Activated CD4-positive, alpha-beta T cell treated with anti-CD3 and anti-CD28 coated beads, Interleukin-2, amount 10 ng/mL, durations not matched to agents 7 days and 5 days (primary cell): ENCODE measurements at regions not wholly inside any gene's neighbourhood (a gene's known extent, or its start where the extent isn't known, plus 50 kb on each side); places are given as distances from the start of the nearest gene placed in this dataset.
"Not testable (repeated sequence)": the region's sequence is repeated elsewhere in the genome, so short reads cannot be mapped to it uniquely, and the experiment has no call there.

Source experiments
- CTCF ChIA-PET: fragments of 350-600 bp; sonication (Branson Sonifier 250); formaldehyde crosslinking; loops from one replicate; lab custom pipeline; 2021; ENCODE audit warnings: antibody characterized with exemption; lab: Charles Lee
- POLR2A ChIA-PET: fragments of 350-600 bp; sonication (Branson Sonifier 250); formaldehyde crosslinking; loops from one replicate; lab custom pipeline; 2021; ENCODE audit warnings: antibody characterized with exemption; lab: Charles Lee
- DNase-seq: peaks from one replicate; pipeline ENCODE4 v3.0.0-alpha.2; 2020
- H3K27ac Mint-ChIP-seq: one replicate; pipeline ENCODE4 v1.8.0; 2021; ENCODE audit warnings: mild to moderate bottlenecking, moderate library complexity, mixed read lengths
- H3K27me3 Mint-ChIP-seq: one replicate; pipeline ENCODE4 v1.8.0; 2021; ENCODE audit warnings: mixed read lengths
- H3K36me3 Mint-ChIP-seq: one replicate; pipeline ENCODE4 v1.8.0; 2021; ENCODE audit warnings: low read depth, mixed read lengths
- H3K4me1 Mint-ChIP-seq: one replicate; pipeline ENCODE4 v1.8.0; 2021; ENCODE audit warnings: mixed read lengths
- H3K4me3 Mint-ChIP-seq: one replicate; pipeline ENCODE4 v1.8.0; 2021; ENCODE audit warnings: mild to moderate bottlenecking, moderate library complexity, mixed read lengths
- H3K9me3 Mint-ChIP-seq: one replicate; pipeline ENCODE4 v1.8.0; 2021; ENCODE audit warnings: mixed read lengths

GRCh38 chr2:240259924-240260529, 119.6 kb upstream of the OTOS start:
- POLR2A ChIA-PET, result no interaction called here
- CTCF ChIA-PET, result no interaction called here

GRCh38 chr2:240260664-240261063, 120.2 kb upstream of the OTOS start:
- CTCF ChIA-PET, result no interaction called here

More at GRCh38 chr2:240259924-240260529, 119.6 kb upstream of the OTOS start:
- H3K4me1 Mint-ChIP-seq, result no peaks in the 10 kb centered on the region
- no peak overlapping the region for H3K4me3 Mint-ChIP-seq
- peaks cover 4% of the 10 kb centered on the region for H3K27me3 Mint-ChIP-seq
- no peaks in the 10 kb centered on the region for H3K36me3 Mint-ChIP-seq
- DNase-seq, result no peak
- no peak overlapping the region for H3K27ac Mint-ChIP-seq
- H3K9me3 Mint-ChIP-seq, result peaks cover 12% of the 10 kb centered on the region

GRCh38 chr2:240262578-240262977, 122.1 kb upstream of the OTOS start:
- POLR2A ChIA-PET, H3K4me1 Mint-ChIP-seq, CTCF ChIA-PET, DNase-seq, H3K4me3 Mint-ChIP-seq, H3K36me3 Mint-ChIP-seq, H3K27ac Mint-ChIP-seq: not testable (repeated sequence)
- H3K27me3 Mint-ChIP-seq, result peaks cover 14% of the 10 kb centered on the region
- peaks cover 12% of the 10 kb centered on the region for H3K9me3 Mint-ChIP-seq

More at GRCh38 chr2:240260664-240261063, 120.2 kb upstream of the OTOS start:
- Mint-ChIP-seq H3K4me3 (no peak overlapping the region), H3K27me3 (peaks cover 8% of the 10 kb centered on the region), H3K27ac (no peak overlapping the region), H3K4me1 (no peaks in the 10 kb centered on the region), H3K9me3 (peaks cover 12% of the 10 kb centered on the region), H3K36me3 (no peaks in the 10 kb centered on the region)
- POLR2A ChIA-PET, result no interaction called here
- no peak for DNase-seq

GRCh38 chr2:240269380-240269779, 128.9 kb upstream of the OTOS start:
- Mint-ChIP-seq H3K27ac (no peak overlapping the region), H3K4me1 (no peaks in the 10 kb centered on the region), H3K36me3 (no peaks in the 10 kb centered on the region), H3K4me3 (no peak overlapping the region), H3K27me3 (peaks cover 34% of the 10 kb centered on the region), H3K9me3 (peaks cover 14% of the 10 kb centered on the region)
- POLR2A ChIA-PET, result interaction anchor here (0.6 kb wide), 1 partner anchor 175 kb away, joined by 3 read pairs; no protein-coding TSS in a partner anchor
- no peak for DNase-seq
- CTCF ChIA-PET, result no interaction called here

GRCh38 chr2:240269886-240270285, 129.4 kb upstream of the OTOS start:
- H3K27me3 Mint-ChIP-seq, result peaks cover 33% of the 10 kb centered on the region
- no peaks in the 10 kb centered on the region for H3K4me1 Mint-ChIP-seq
- DNase-seq, result no peak
- no peaks in the 10 kb centered on the region for H3K36me3 Mint-ChIP-seq
- CTCF ChIA-PET, result no interaction called here
- POLR2A ChIA-PET, result interaction anchor here (0.6 kb wide), 1 partner anchor 175 kb away, joined by 3 read pairs; no protein-coding TSS in a partner anchor
- H3K9me3 Mint-ChIP-seq, result peaks cover 14% of the 10 kb centered on the region
- no peak overlapping the region for H3K4me3 Mint-ChIP-seq
- no peak overlapping the region for H3K27ac Mint-ChIP-seq

GRCh38 chr2:240271716-240272341, 131.4 kb upstream of the OTOS start:
- POLR2A ChIA-PET, result no interaction called here
- no peak overlapping the region for H3K4me3 Mint-ChIP-seq

GRCh38 chr2:240275386-240275785, 134.9 kb upstream of the OTOS start:
- DNase-seq, result no peak
- ChIA-PET CTCF (no interaction called here), POLR2A (no interaction called here)
- no peak overlapping the region for H3K27ac Mint-ChIP-seq
- H3K9me3 Mint-ChIP-seq, result peaks cover 14% of the 10 kb centered on the region
- no peak overlapping the region for H3K4me3 Mint-ChIP-seq
- H3K36me3 Mint-ChIP-seq, result no peaks in the 10 kb centered on the region
- peaks cover 41% of the 10 kb centered on the region for H3K27me3 Mint-ChIP-seq
- H3K4me1 Mint-ChIP-seq, result no peaks in the 10 kb centered on the region

More at GRCh38 chr2:240271716-240272341, 131.4 kb upstream of the OTOS start:
- peaks cover 14% of the 10 kb centered on the region for H3K9me3 Mint-ChIP-seq
- H3K27me3 Mint-ChIP-seq, result peaks cover 33% of the 10 kb centered on the region
- H3K27ac Mint-ChIP-seq, result no peak overlapping the region
- H3K36me3 Mint-ChIP-seq, result no peaks in the 10 kb centered on the region
- CTCF ChIA-PET, result no interaction called here
- H3K4me1 Mint-ChIP-seq, result no peaks in the 10 kb centered on the region
- DNase-seq, result no peak

- H3K36me3 Mint-ChIP-seq, result no peaks in the 10 kb centered on the region
- peaks cover 51% of the 10 kb centered on the region for H3K27me3 Mint-ChIP-seq
- peaks cover 8% of the 10 kb centered on the region for H3K9me3 Mint-ChIP-seq
- ChIA-PET POLR2A (no interaction called here), CTCF (no interaction called here)
- no peaks in the 10 kb centered on the region for H3K4me1 Mint-ChIP-seq
- H3K4me3 Mint-ChIP-seq, result no peak overlapping the region
- no peak overlapping the region for H3K27ac Mint-ChIP-seq
- DNase-seq, result no peak
These were observed 136.8 kb upstream of the OTOS start for GRCh38 chr2:240277073-240277806.

- Mint-ChIP-seq H3K9me3 (peaks cover 4% of the 10 kb centered on the region), H3K4me3 (no peak overlapping the region), H3K27me3 (peaks cover 52% of the 10 kb centered on the region), H3K27ac (no peak overlapping the region), H3K4me1 (no peaks in the 10 kb centered on the region), H3K36me3 (no peaks in the 10 kb centered on the region)
- CTCF ChIA-PET, result no interaction called here
- POLR2A ChIA-PET, result no interaction called here
- no peak for DNase-seq
These were observed 137.5 kb upstream of the OTOS start for GRCh38 chr2:240277807-240278522.

- ChIA-PET CTCF (no interaction called here), POLR2A (no interaction called here)
- H3K36me3 Mint-ChIP-seq, result no peaks in the 10 kb centered on the region
- peaks cover under 1% of the 10 kb centered on the region for H3K9me3 Mint-ChIP-seq
- no peak overlapping the region for H3K4me3 Mint-ChIP-seq
- DNase-seq, result no peak
- no peaks in the 10 kb centered on the region for H3K4me1 Mint-ChIP-seq
- peaks cover 55% of the 10 kb centered on the region for H3K27me3 Mint-ChIP-seq
- H3K27ac Mint-ChIP-seq, result no peak overlapping the region
These were observed 138.2 kb upstream of the OTOS start for GRCh38 chr2:240278661-240279060.

- no peak overlapping the region for H3K4me3 Mint-ChIP-seq
- peaks cover 2% of the 10 kb centered on the region for H3K9me3 Mint-ChIP-seq
- no peaks in the 10 kb centered on the region for H3K4me1 Mint-ChIP-seq
- CTCF ChIA-PET, result interaction anchor here (0.8 kb wide), 1 partner anchor 45 kb away, joined by 3 read pairs; no protein-coding TSS in a partner anchor
- no peak overlapping the region for H3K27ac Mint-ChIP-seq
- no peaks in the 10 kb centered on the region for H3K36me3 Mint-ChIP-seq
- POLR2A ChIA-PET, result no interaction called here
- H3K27me3 Mint-ChIP-seq, result peaks cover 51% of the 10 kb centered on the region
- no peak for DNase-seq
These were observed 140.2 kb upstream of the OTOS start for GRCh38 chr2:240280621-240281020.

- Mint-ChIP-seq H3K36me3 (no peaks in the 10 kb centered on the region), H3K9me3 (peaks cover 2% of the 10 kb centered on the region), H3K4me3 (no peak overlapping the region), H3K4me1 (no peaks in the 10 kb centered on the region), H3K27ac (no peak overlapping the region), H3K27me3 (peaks cover 35% of the 10 kb centered on the region)
- DNase-seq, result no peak
- CTCF ChIA-PET, result no interaction called here
- POLR2A ChIA-PET, result no interaction called here
These were observed 144.2 kb upstream of the OTOS start for GRCh38 chr2:240284503-240285259.
